Right cardiac atrium (tissue), 5 donors: ENCODE measurements at regions not wholly inside any gene's neighbourhood (a gene's known extent, or its start where the extent isn't known, plus 50 kb on each side); places are given as distances from the start of the nearest gene placed in this dataset.

Experiments used
- ATAC-seq, 2 donors: fragments of 200-7000 bp; cut with Tn5 transposase; one replicate each; pipeline versions ENCODE4 v1.8.0 to v1.9.1; 2020; ENCODE audit warnings: moderate library complexity in 2 of 2, mild to moderate bottlenecking in 1 of 2
- DNase-seq, 3 donors: peaks; one replicate each; pipeline ENCODE4 v3.0.0-alpha.2; 2020
- H3K27ac ChIP-seq: one replicate; pipeline ENCODE4 v1.5.1; 2013; ENCODE audit warnings: mild to moderate bottlenecking, low read length, control low read depth, moderate library complexity
- H3K27me3 ChIP-seq: one replicate; pipeline ENCODE4 v1.6.1; 2013; ENCODE audit not compliant: control insufficient read depth, insufficient read depth
- H3K4me1 ChIP-seq: one replicate; pipeline ENCODE4 v1.6.1; 2013; ENCODE audit warnings: low read length; ENCODE audit not compliant: control insufficient read depth, insufficient read depth
- H3K4me3 ChIP-seq: one replicate; pipeline ENCODE4 v1.5.1; 2013; ENCODE audit warnings: low read length, control low read depth
- H3K9me3 ChIP-seq: one replicate; pipeline ENCODE4 v1.6.1; 2013; ENCODE audit warnings: low read length; ENCODE audit not compliant: control insufficient read depth
- WGBS: extraction: QIAGEN DNeasy Blood & Tissue Kit; methylation state at CpG from one replicate; pipeline ENCODE4 v1.1.7; 2013; 5-methylcytosine and 5-hydroxymethylcytosine counted together
- intact Hi-C, 4 donors: fragments of 100-400 bp; cut with DNase I; formaldehyde crosslinking; loops; one replicate each; pipeline versions ENCODE4 v1.11.0 to v1.14.0; 2022 to 2023
- donor health status: healthy with polysubstance abuse.
- donor health status: DM: no; HTN: yes; CAD: no.
- donor health status: DM: no; HTN: no; CAD: no.
- donor health status: DM: no; HTN: yes; CAD: no; lungs with severe emphysema.
- donor health status: DM: yes; HTN: yes; CAD: no.

DNA sequence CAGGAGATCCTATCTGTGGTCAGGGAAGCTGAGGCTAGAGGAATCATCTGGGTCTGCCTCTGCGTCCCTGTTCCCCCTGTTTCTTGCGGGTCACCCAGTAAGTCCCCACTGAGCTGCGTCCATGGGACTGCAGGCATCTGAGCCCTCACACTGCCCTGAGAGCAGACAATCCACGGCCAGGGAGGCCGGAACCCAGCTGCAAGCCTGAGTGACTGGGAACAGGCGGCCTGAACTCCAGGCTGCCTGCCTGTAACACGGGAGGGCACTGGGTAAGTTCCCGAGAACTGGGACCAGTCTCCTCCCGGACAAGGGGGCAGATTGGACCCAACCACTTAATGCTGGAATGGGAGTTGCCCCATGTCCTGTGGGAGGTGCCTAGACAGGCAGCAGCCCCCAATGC, 727.4 kb downstream of the BRD1 start:
- WGBS, result 71% methylated on average over 9 of the region's 9 CpGs
- H3K27me3 ChIP-seq, result no peaks in the 10 kb centered on the region
- no peaks in the 10 kb centered on the region for H3K9me3 ChIP-seq
- intact Hi-C loops, result no loop called here
- H3K4me3 ChIP-seq, result no peak overlapping the region
- no peak overlapping the region for H3K27ac ChIP-seq
- no peaks in the 10 kb centered on the region for H3K4me1 ChIP-seq
- DNase-seq (no peak), ATAC-seq (no peak)

DNA sequence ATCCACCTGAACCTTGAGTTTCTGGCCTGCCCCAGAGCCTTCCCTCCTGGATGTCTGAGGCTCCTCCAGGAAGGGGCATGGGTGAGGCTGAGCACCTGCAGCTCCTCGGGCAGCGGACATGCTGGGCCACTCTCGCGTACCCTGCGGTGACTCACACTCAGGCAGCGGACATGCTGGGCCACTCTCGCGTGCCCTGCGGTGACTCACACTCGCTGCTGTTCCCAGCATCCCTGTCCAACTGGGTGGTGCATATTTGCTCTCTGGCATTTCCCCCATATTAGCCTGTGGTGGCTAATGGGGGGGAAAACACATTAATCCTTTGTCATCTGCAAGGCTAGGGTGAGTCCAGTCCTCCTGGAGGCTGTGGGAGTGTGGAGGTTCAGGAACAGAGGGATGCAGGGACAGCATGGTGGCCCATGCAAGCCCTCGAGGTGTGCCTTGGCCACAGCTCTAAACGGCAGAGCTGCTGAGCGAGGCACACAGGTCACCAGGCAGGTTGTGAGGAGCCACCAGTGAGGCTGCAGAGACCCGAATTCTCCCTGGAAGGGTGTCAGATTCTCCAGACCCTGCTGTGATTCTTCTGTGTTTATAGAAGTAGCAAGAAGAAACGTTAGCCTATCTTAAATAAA, 728.1 kb downstream of the BRD1 start:
- DNase-seq (peak in 1 of 3 donors; percentile 33), ATAC-seq (peak in 1 of 2 donors; percentile 65)
- Histone ChIP-seq H3K9me3 (no peaks in the 10 kb centered on the region), H3K4me3 (no peak overlapping the region), H3K4me1 (no peaks in the 10 kb centered on the region), H3K27ac (no peak overlapping the region), H3K27me3 (no peaks in the 10 kb centered on the region)
- intact Hi-C loops, result no loop called here
- WGBS, result 74% methylated on average over 15 of the region's 15 CpGs

- Histone ChIP-seq H3K4me1 (no peaks in the 10 kb centered on the region), H3K4me3 (no peak overlapping the region), H3K27me3 (no peaks in the 10 kb centered on the region), H3K9me3 (no peaks in the 10 kb centered on the region), H3K27ac (no peak overlapping the region)
- DNase-seq (no peak), ATAC-seq (no peak)
- WGBS, result 90% methylated on average over 14 of the region's 14 CpGs
- intact Hi-C loops, result no loop called here
Measured at GRCh38 chr22:49099089-49099488, 728.6 kb downstream of the BRD1 start.

DNA sequence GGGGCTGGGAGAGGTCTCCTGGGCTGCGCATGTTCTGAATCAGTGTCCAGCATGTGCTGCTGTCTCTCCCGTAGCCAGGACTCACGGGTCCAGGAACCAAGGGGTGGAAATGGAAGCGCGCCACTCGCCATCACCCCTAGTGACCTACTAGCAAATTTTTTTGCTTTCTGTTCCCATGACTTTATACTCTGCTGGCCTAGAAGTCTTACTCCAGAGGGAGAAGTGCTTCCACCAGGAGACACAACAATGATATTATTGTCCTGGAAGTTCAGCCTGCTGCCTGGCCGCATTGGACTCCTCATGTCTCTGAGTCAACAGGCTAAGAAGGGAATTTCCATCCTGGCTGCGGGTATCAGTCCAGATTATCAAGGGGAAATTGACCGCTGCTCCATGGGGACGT, 729.7 kb downstream of the BRD1 start:
- 60% methylated on average over 10 of the region's 10 CpGs for WGBS
- H3K4me3 ChIP-seq, result no peak overlapping the region
- H3K4me1 ChIP-seq, result no peaks in the 10 kb centered on the region
- no peak overlapping the region for H3K27ac ChIP-seq
- H3K9me3 ChIP-seq, result no peaks in the 10 kb centered on the region
- ATAC-seq (peak; percentile 34 to 84), DNase-seq (peak in 2 of 3 donors; percentile 23 to 63)
- no peaks in the 10 kb centered on the region for H3K27me3 ChIP-seq
- intact Hi-C loops, result no loop called here

GRCh38 chr22:49097171-49097925, 730.3 kb downstream of the BRD1 start:
- Histone ChIP-seq H3K27me3 (no peaks in the 10 kb centered on the region), H3K27ac (no peak overlapping the region), H3K4me1 (no peaks in the 10 kb centered on the region), H3K4me3 (no peak overlapping the region), H3K9me3 (no peaks in the 10 kb centered on the region)
- DNase-seq, result no peak
- 87% methylated on average over 20 of the region's 20 CpGs for WGBS
- ATAC-seq, result no peak
- intact Hi-C loops, result no loop called here

GRCh38 chr22:49096476-49096875, 731.2 kb downstream of the BRD1 start:
- no peak for ATAC-seq
- no peak overlapping the region for H3K27ac ChIP-seq
- DNase-seq, result no peak
- H3K27me3 ChIP-seq, result no peaks in the 10 kb centered on the region
- intact Hi-C loops, result no loop called here
- H3K4me3 ChIP-seq, result no peak overlapping the region
- 84% methylated on average over 9 of the region's 9 CpGs for WGBS
- H3K9me3 ChIP-seq, result no peaks in the 10 kb centered on the region
- no peaks in the 10 kb centered on the region for H3K4me1 ChIP-seq

- no peak for DNase-seq
- H3K4me3 ChIP-seq, result no peak overlapping the region
- no peaks in the 10 kb centered on the region for H3K4me1 ChIP-seq
- H3K27ac ChIP-seq, result no peak overlapping the region
- 84% methylated on average over 19 of the region's 19 CpGs for WGBS
- no peak for ATAC-seq
- no peaks in the 10 kb centered on the region for H3K9me3 ChIP-seq
- intact Hi-C loops, result no loop called here
- no peaks in the 10 kb centered on the region for H3K27me3 ChIP-seq
Measured at GRCh38 chr22:49095366-49095765, 732.3 kb downstream of the BRD1 start.

- ATAC-seq, result no peak
- 75% methylated on average over 18 of the region's 18 CpGs for WGBS
- no peak overlapping the region for H3K27ac ChIP-seq
- intact Hi-C loops, result no loop called here
- H3K27me3 ChIP-seq, result no peaks in the 10 kb centered on the region
- no peaks in the 10 kb centered on the region for H3K4me1 ChIP-seq
- no peak overlapping the region for H3K4me3 ChIP-seq
- no peaks in the 10 kb centered on the region for H3K9me3 ChIP-seq
- DNase-seq, result no peak
Measured at GRCh38 chr22:49094858-49095257, 732.8 kb downstream of the BRD1 start.

- DNase-seq, result no peak
Measured at GRCh38 chr22:49094151-49094550, 733.5 kb downstream of the BRD1 start.

GRCh38 chr22:49093192-49093880, 734.3 kb downstream of the BRD1 start:
- 75% methylated on average over 23 of the region's 23 CpGs for WGBS
- Histone ChIP-seq H3K9me3 (no peaks in the 10 kb centered on the region), H3K4me1 (no peaks in the 10 kb centered on the region), H3K4me3 (no peak overlapping the region), H3K27me3 (no peaks in the 10 kb centered on the region), H3K27ac (no peak overlapping the region)
- intact Hi-C loops, result no loop called here
- ATAC-seq (no peak), DNase-seq (no peak)

More at GRCh38 chr22:49094151-49094550, 733.5 kb downstream of the BRD1 start:
- Histone ChIP-seq H3K9me3 (no peaks in the 10 kb centered on the region), H3K27ac (no peak overlapping the region), H3K27me3 (no peaks in the 10 kb centered on the region), H3K4me3 (no peak overlapping the region), H3K4me1 (no peaks in the 10 kb centered on the region)
- intact Hi-C loops, result no loop called here
- WGBS, result 69% methylated on average over 7 of the region's 7 CpGs
- ATAC-seq, result no peak

DNA sequence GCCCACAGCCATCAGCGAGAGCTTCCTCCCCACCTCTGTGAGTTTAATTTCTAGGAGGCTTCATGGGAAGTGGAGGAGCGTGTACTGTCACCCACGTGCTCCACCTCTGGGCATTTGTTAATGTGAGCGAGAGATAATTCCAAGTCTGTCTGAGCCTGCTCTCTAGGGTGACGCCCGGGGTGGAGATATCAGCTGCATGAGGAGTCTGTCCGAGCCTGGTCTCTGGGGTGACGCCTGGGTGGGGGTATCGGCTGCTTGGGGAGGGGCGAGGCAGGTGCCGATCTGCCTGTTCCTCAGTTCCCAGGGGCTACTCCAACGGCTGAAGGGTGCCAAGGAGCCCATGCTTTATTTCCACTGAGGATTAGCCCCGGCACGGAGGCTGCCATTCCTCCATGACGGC, 735.0 kb downstream of the BRD1 start:
- no peak overlapping the region for H3K4me3 ChIP-seq
- ATAC-seq (no peak), DNase-seq (no peak)
- H3K4me1 ChIP-seq, result no peaks in the 10 kb centered on the region
- H3K27ac ChIP-seq, result no peak overlapping the region
- H3K27me3 ChIP-seq, result no peaks in the 10 kb centered on the region
- no peaks in the 10 kb centered on the region for H3K9me3 ChIP-seq
- WGBS, result 49% methylated on average over 15 of the region's 15 CpGs
- intact Hi-C loops, result no loop called here
